OCI-LY1 (cell line): ENCODE measurements at regions not wholly inside any gene's neighbourhood (a gene's known extent, or its start where the extent isn't known, plus 50 kb on each side); places are given as distances from the start of the nearest gene placed in this dataset.

Source experiments
- EZH2 ChIP-seq: fragments of 200-600 bp; sonication (generic), shearing (Covaris generic); IDR thresholded peaks from 2 replicates; pipeline ENCODE4 v1.8.0; 2017; ENCODE audit warnings: borderline replicate concordance, mixed run types, mild to moderate bottlenecking, antibody characterized with exemption, low read length, moderate library complexity, mixed read lengths
- TF ChIP-seq, protein P1 (sequence below): fragments of 200-600 bp; sonication (generic), shearing (Covaris generic); IDR thresholded peaks from 2 replicates; pipeline ENCODE4 v1.5.1; 2017; ENCODE audit warnings: mild to moderate bottlenecking, antibody characterized with exemption, low read length, moderate library complexity, mixed read lengths

DNA sequence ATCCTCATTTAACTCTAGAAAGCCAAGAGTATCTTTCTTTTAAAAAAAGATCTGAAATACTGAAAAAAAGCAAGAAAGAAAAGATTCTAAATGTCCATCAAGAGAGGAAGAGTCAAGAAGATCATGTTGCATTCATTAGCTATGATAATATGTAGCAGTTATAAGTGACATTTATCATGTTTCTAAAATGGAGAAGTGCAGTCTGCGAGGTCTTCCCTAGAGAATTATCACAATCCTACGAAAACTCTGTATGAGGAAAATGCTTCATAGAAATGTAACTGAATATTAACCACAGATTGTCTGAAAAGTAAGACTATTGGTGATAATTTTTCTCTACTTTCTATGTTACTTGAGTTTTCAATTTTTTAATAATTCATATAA is 77.4 kb upstream of the USP47 start:
- no peak for TF ChIP-seq EZH2
- TF ChIP-seq, protein P1, sequence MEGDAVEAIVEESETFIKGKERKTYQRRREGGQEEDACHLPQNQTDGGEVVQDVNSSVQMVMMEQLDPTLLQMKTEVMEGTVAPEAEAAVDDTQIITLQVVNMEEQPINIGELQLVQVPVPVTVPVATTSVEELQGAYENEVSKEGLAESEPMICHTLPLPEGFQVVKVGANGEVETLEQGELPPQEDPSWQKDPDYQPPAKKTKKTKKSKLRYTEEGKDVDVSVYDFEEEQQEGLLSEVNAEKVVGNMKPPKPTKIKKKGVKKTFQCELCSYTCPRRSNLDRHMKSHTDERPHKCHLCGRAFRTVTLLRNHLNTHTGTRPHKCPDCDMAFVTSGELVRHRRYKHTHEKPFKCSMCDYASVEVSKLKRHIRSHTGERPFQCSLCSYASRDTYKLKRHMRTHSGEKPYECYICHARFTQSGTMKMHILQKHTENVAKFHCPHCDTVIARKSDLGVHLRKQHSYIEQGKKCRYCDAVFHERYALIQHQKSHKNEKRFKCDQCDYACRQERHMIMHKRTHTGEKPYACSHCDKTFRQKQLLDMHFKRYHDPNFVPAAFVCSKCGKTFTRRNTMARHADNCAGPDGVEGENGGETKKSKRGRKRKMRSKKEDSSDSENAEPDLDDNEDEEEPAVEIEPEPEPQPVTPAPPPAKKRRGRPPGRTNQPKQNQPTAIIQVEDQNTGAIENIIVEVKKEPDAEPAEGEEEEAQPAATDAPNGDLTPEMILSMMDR: no peak
